ENCODE measurements at regions not wholly inside any gene's neighbourhood (a gene's known extent, or its start where the extent isn't known, plus 50 kb on each side); places are given as distances from the start of the nearest gene placed in this dataset.
A peak's percentile ranks its signal among the peaks of the same experiment; 100 is the strongest.

DNA sequence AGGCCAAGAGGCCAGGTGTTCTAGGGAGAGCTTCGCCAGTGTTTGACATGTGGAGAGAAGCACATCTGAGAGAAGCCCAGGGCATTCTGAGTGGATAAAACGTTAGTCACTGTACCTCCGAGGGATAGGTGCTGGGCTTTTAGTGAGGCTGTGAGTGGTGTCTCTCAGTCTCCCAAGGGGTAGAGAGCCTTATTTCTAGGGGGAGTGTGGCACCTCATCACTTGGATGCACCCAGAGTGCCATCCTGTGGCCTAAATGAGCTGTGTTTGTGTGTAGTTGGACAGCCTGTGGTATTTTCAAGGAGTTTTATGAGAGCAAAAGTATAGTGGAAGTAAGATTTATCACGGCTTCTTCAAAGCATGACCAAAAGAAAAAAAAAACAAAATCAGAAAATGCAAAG, 1046.9 kb upstream of the WWC1 start:
- intact Hi-C loops (cut with DNase I), result no loop called here
- Histone ChIP-seq H3K27me3 (no peaks in the 10 kb centered on the region), H3K4me3 (no peak overlapping the region), H3K36me3 (no peaks in the 10 kb centered on the region), H3K4me1 (no peaks in the 10 kb centered on the region), H3K27ac (no peak overlapping the region), H3K9me3 (no peaks in the 10 kb centered on the region)
- ATAC-seq, result no peak
- no peak for DNase-seq
- TF ChIP-seq POLR2A (IDR thresholded peaks at IDR 0.05), result no peak
- TF ChIP-seq, protein P1, sequence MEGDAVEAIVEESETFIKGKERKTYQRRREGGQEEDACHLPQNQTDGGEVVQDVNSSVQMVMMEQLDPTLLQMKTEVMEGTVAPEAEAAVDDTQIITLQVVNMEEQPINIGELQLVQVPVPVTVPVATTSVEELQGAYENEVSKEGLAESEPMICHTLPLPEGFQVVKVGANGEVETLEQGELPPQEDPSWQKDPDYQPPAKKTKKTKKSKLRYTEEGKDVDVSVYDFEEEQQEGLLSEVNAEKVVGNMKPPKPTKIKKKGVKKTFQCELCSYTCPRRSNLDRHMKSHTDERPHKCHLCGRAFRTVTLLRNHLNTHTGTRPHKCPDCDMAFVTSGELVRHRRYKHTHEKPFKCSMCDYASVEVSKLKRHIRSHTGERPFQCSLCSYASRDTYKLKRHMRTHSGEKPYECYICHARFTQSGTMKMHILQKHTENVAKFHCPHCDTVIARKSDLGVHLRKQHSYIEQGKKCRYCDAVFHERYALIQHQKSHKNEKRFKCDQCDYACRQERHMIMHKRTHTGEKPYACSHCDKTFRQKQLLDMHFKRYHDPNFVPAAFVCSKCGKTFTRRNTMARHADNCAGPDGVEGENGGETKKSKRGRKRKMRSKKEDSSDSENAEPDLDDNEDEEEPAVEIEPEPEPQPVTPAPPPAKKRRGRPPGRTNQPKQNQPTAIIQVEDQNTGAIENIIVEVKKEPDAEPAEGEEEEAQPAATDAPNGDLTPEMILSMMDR (IDR thresholded peaks at IDR 0.05), result peak in 1 of 4 donors; percentile 11
- 62% methylated on average over 3 of the region's 4 CpGs for WGBS (ENCODE audit: insufficient coverage, low coverage, low lambda C conversion rate, missing lambda C conversion rate)

DNA sequence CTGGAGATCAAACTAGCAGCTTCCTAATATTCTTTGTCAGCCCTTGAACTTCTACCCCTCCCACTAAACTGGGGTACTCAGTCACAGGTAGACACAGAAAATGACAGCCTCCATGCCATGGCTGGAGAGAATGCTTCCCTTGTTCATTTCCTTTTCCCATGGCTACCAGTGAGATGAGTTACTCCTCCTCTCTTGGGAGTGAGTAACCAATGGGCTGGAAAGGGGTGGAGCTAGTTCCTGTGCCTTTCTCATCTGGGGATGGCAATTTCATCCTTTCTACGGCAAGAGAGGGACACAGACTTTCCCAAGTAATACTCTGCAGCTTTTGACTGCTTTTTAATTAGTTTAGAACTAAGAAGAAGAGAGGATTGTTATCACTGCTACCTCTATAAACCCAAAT, 1045.6 kb upstream of the WWC1 start:
- DNase-seq (no peak), ATAC-seq (no peak)
- Histone ChIP-seq H3K4me1 (no peaks in the 10 kb centered on the region), H3K27ac (no peak overlapping the region), H3K9me3 (no peaks in the 10 kb centered on the region), H3K27me3 (no peaks in the 10 kb centered on the region), H3K36me3 (no peaks in the 10 kb centered on the region), H3K4me3 (no peak overlapping the region)
- WGBS (ENCODE audit: insufficient coverage, low coverage, low lambda C conversion rate, missing lambda C conversion rate), result 60% methylated on average over 1 of the region's 1 CpG
- intact Hi-C loops (cut with DNase I), result no loop called here
- TF ChIP-seq, protein P1 (IDR thresholded peaks at IDR 0.05), result no peak
- TF ChIP-seq POLR2A (IDR thresholded peaks at IDR 0.05), result no peak

DNA sequence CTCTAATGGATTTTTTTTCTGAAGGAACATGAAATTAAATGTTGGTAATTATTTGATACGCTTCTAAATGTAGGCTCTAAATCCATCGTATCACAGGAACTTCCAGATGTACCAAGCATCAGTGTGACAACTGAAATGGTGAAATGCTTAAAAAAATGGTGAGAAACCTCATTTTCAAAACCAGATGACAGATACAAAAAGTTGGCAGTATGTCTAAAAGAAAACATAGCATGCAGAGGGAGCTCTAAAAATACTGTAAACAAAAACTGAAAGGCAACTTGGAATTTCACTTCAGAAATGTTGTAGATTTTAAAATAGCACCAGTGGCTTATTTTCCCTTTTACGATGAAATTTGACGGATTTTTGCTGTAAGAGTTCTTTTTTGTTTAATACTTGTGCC, 1043.6 kb upstream of the WWC1 start:
- TF ChIP-seq, protein P1 (IDR thresholded peaks at IDR 0.05), result no peak
- TF ChIP-seq POLR2A (IDR thresholded peaks at IDR 0.05), result no peak
- H3K36me3 ChIP-seq, result no peaks in the 10 kb centered on the region
- no peaks in the 10 kb centered on the region for H3K9me3 ChIP-seq
- ATAC-seq (no peak), DNase-seq (no peak)
- no peaks in the 10 kb centered on the region for H3K27me3 ChIP-seq
- WGBS (ENCODE audit: insufficient coverage, low coverage, low lambda C conversion rate, missing lambda C conversion rate), result 71% methylated on average over 4 of the region's 4 CpGs
- no peak overlapping the region for H3K27ac ChIP-seq
- H3K4me3 ChIP-seq, result no peak overlapping the region
- intact Hi-C loops (cut with DNase I), result no loop called here
- peaks cover 0 to 6% (median 0%) of the 10 kb centered on the region in 4 donors for H3K4me1 ChIP-seq

DNA sequence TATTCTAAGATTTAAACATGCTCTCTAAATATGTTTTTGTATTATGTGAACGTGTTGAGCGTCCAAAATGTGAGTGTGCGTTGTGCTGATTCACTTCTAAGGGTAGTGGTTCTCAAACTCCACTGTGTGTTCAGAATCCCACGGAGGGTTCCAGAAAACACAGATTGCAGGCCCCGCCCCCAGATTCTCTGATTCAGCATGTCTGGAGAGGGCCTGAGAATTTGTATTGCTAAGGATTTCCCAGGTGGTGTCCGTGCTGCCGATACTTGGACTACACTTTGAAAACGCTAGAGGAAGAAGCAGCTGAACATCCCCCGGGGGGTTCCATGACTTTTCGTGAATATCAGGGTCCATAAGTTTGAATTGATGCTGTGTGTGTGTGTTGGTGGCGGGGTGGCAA, 1043.2 kb upstream of the WWC1 start:
- no peak overlapping the region for H3K4me3 ChIP-seq
- H3K36me3 ChIP-seq, result no peaks in the 10 kb centered on the region
- H3K9me3 ChIP-seq, result no peaks in the 10 kb centered on the region
- no peaks in the 10 kb centered on the region for H3K27me3 ChIP-seq
- TF ChIP-seq POLR2A (IDR thresholded peaks at IDR 0.05), result no peak
- TF ChIP-seq, protein P1 (IDR thresholded peaks at IDR 0.05), result no peak
- intact Hi-C loops (cut with DNase I), result no loop called here
- H3K27ac ChIP-seq, result no peak overlapping the region
- 86% methylated on average over 7 of the region's 11 CpGs for WGBS (ENCODE audit: insufficient coverage, low coverage, low lambda C conversion rate, missing lambda C conversion rate)
- no peak for ATAC-seq
- no peak for DNase-seq
- peaks cover 0 to 6% (median 0%) of the 10 kb centered on the region in 4 donors for H3K4me1 ChIP-seq

DNA sequence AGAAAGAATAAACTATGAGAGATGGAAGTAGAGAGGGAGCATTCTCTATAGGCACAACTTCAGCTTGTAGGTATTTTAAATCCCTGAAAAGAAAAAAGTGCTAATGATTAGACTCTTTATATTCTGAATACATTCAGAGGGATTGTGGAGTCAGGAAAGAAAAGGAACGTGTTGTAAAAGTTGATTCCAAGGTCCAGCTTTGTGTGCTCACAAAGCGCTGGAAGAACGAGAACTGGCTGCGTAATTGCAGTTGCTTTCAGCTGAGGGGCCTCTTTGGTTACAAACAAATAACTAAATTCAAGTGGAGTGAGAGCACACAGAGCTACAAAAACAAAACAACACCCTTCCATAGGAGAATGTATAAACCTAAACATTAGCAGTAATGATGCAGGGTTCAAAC, 1040.4 kb upstream of the WWC1 start:
- TF ChIP-seq, protein P1 (IDR thresholded peaks at IDR 0.05), result no peak
- no peak for TF ChIP-seq POLR2A (IDR thresholded peaks at IDR 0.05)
- intact Hi-C loops (cut with DNase I), result no loop called here
- peak; percentile 56 to 86 (median 73) for ATAC-seq
- no peak for DNase-seq
- Histone ChIP-seq H3K36me3 (no peaks in the 10 kb centered on the region), H3K9me3 (no peaks in the 10 kb centered on the region), H3K4me1 (peaks cover 0 to 6% (median 0%) of the 10 kb centered on the region in 4 donors), H3K27ac (no peak overlapping the region), H3K4me3 (no peak overlapping the region), H3K27me3 (no peaks in the 10 kb centered on the region)
- 29% methylated on average over 4 of the region's 4 CpGs for WGBS (ENCODE audit: insufficient coverage, low coverage, low lambda C conversion rate, missing lambda C conversion rate)
